Heart left ventricle (tissue), 13 donors: ENCODE measurements at regions not wholly inside any gene's neighbourhood (a gene's known extent, or its start where the extent isn't known, plus 50 kb on each side); places are given as distances from the start of the nearest gene placed in this dataset.

Experiments used
- CTCF ChIP-seq, 12 donors: fragments of 200-600 bp; sonication (generic) in 4 of 12; IDR thresholded peaks; one replicate each; pipeline versions ENCODE4 v1.5.0 to v1.8.0; 2018 to 2022; ENCODE audit warnings: antibody characterized with exemption in 12 of 12, mild to moderate bottlenecking in 5 of 12
- POLR2A ChIP-seq, 2 donors: fragments of 450-650 bp; IDR thresholded peaks; one replicate each; pipeline ENCODE4 v1.6.1; 2017; ENCODE audit warnings: antibody characterized with exemption in 2 of 2, mild to moderate bottlenecking in 2 of 2, moderate library complexity in 2 of 2
- donor health status: ischemic (EF 13 %, LVEDD 7.1; RV severe dilation, severe dysfunction).
- donor health status: DM: no; HTN: yes; CAD: no.
- donor health status: DM: no; HTN: no; CAD: no.
- donor health status: ischemic (EF 25% LVEDD 6.9; RV normal size, moderate dysfunction).
- donor health status: ischemic (EF 25% LVEDD 5.7; RV mildly dilated, moderate dysfunction).
- donor health status: ischemic (EF 35%, LVEDD 5.7; RV mildly dilated, moderate dysfunction).
- donor health status: nonischemic (EF 11% LVEDD 7.7; RV severe dilation, severe dysfunction).
- donor health status: DM: yes; HTN: yes; CAD: no.
- donor health status: PGD.
- donor health status: ischemic (EF 29% LVEDD 5.4; RV normal size, mild dysfunction).
- donor health status: nonischemic (EF 23%, LVEDD 6.1; RV moderate dilation, normal function).

GRCh38 chrX:114268643-114269042, 315.2 kb upstream of the HTR2C start:
- no peak for TF ChIP-seq CTCF (IDR thresholded peaks at IDR 0.05)
- TF ChIP-seq POLR2A (IDR thresholded peaks at IDR 0.05): no peak
